NB4 (cell line): ENCODE measurements at regions not wholly inside any gene's neighbourhood (a gene's known extent, or its start where the extent isn't known, plus 50 kb on each side); places are given as distances from the start of the nearest gene placed in this dataset.

Experiments used
- CTCF ChIP-seq: IDR thresholded peaks from one replicate; pipeline ENCODE4 v1.5.1; 2012; ENCODE audit warnings: low read depth, low read length
- MYC ChIP-seq: IDR thresholded peaks from 2 replicates; pipeline ENCODE4 v1.6.1; 2011; ENCODE audit warnings: low read depth, low read length
- POLR2A ChIP-seq: IDR thresholded peaks from 2 replicates; pipeline ENCODE4 v1.6.1; 2011; ENCODE audit warnings: mild to moderate bottlenecking; ENCODE audit not compliant: insufficient read length; ENCODE audit errors: extremely low read depth

GRCh38 chr10:33478089-33478674 is 143.7 kb upstream of the NRP1 start:
- no peak for TF ChIP-seq CTCF
- no peak for TF ChIP-seq MYC
- TF ChIP-seq POLR2A: no peak
